ENCODE measurements at regions not wholly inside any gene's neighbourhood (a gene's known extent, or its start where the extent isn't known, plus 50 kb on each side); places are given as distances from the start of the nearest gene placed in this dataset.

DNA sequence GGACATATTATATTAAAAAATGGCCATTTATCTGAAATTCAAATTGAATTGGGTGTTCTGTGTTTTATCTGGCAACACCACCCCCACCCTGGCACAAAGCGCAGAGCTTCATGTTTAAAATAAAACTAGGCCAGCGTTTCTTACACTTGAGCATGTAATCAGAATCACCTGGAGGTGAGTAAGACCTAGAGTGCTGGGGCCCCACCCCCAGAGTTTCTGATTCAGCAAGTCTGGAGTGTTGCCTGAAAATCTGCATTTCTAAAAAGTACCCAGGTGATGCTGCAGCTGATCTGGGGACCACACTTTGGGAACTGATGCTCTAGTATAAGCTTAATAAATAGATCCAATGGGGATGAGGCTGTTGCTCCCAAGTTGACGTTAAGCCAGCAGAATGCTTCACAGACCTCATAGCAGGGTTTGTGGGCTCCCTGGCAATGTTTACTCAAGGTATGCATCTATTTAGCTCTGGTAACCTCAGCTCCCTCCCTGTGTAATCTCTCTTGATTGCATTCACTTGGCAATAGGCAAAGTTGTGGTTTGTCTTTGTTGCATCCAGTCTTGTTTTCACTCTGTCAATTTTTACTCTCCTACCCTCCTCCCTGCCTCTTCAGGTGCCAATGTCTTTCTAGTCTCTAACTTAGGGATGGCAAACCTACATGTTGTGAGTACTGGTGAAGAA, 99.8 kb upstream of the TEX13D start:
- POLR2A ChIA-PET: no interaction called here
- H3K9me3 ChIP-seq (ENCODE audit: control insufficient read depth, insufficient read depth, low read depth, low read length): no peaks in the 10 kb centered on the region
- no peak for ATAC-seq
- in situ Hi-C loops (cut with HindIII; ENCODE audit: low pct_unique_long_range_greater_than_20kb, low sequenced_read_pairs): no loop called here
- BruUV-seq (replicated peaks): no TSS peak
- intact Hi-C loops (cut with micrococcal nuclease; ENCODE audit: unreplicated experiment): no loop called here
- no peak overlapping the region for H3K4me3 ChIP-seq (ENCODE audit: low read depth in 2 of 2, low read length in 2 of 2)
- H3K27me3 ChIP-seq (ENCODE audit: control insufficient read depth, insufficient read depth, low read length): peaks cover 2% of the 10 kb centered on the region; the same call in 1 of the 2 replicates
- DNase-seq (ENCODE audit: low read depth, low spot score): no peak
- CTCF ChIA-PET: no interaction called here
- H3K36me3 ChIP-seq (ENCODE audit: control insufficient read depth, insufficient read depth, low read length): no peaks in the 10 kb centered on the region
- no peak for TF ChIP-seq POLR2AphosphoS5 (IDR thresholded peaks at IDR 0.05; ENCODE audit: low read depth, low read length)
- H3K27ac ChIP-seq (ENCODE audit: low read length): no peak overlapping the region
- no peaks in the 10 kb centered on the region for H3K4me1 ChIP-seq (ENCODE audit: control insufficient read depth, insufficient read depth, low read length)

DNA sequence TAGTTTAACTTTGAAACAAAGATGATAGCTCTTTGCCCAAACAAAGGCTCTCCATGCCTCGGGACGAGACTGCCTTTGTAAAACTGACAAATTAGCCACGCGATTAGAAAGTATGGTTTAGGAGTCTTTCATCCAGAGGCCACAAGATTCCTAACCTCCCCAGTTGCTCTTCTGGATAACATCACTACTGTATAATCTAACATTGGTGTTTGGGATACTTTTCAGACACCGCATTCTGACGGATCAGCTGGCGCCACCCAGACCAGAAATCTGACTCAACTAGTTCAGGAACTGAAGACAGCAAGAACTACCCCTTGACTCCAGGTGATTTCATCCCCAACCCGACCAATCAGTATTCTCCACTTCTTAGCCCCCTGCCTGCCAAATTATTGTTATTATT, 98.1 kb upstream of the TEX13D start:
- no TSS peak for BruUV-seq (replicated peaks)
- POLR2A ChIA-PET: no interaction called here

DNA sequence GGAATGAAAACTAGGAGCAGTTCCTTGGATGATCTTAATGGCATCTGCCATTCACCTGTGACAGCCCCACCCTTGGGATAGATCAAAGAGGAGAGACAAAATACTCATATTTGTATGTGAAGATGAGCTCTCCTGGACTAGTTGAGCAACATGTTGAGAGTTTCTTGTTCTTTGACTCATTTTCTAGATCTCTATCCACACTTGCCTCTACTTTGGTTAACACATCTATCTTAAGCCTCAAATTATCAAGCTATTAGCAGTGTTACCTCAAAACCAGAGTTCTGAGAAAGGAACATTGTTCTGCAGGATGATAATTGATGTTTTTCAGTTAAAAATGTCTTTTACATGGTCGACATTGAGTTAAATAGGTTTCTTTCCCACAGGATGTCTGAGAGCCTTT, 94.2 kb upstream of the TEX13D start:
- intact Hi-C loops (cut with micrococcal nuclease; ENCODE audit: unreplicated experiment): no loop called here
- H3K27me3 ChIP-seq (ENCODE audit: control insufficient read depth, insufficient read depth, low read length): peaks cover 2% of the 10 kb centered on the region; the same call in 1 of the 2 replicates
- ChIA-PET POLR2A (no interaction called here), CTCF (no interaction called here)
- H3K27ac ChIP-seq (ENCODE audit: low read length): no peak overlapping the region
- H3K36me3 ChIP-seq (ENCODE audit: control insufficient read depth, insufficient read depth, low read length): no peaks in the 10 kb centered on the region
- in situ Hi-C loops (cut with HindIII; ENCODE audit: low pct_unique_long_range_greater_than_20kb, low sequenced_read_pairs): no loop called here
- H3K4me1 ChIP-seq (ENCODE audit: control insufficient read depth, insufficient read depth, low read length): no peaks in the 10 kb centered on the region
- BruUV-seq (replicated peaks): no TSS peak
- H3K4me3 ChIP-seq (ENCODE audit: low read depth in 2 of 2, low read length in 2 of 2): no peak overlapping the region
- no peaks in the 10 kb centered on the region for H3K9me3 ChIP-seq (ENCODE audit: control insufficient read depth, insufficient read depth, low read depth, low read length)
- no peak for ATAC-seq
- no peak for DNase-seq (ENCODE audit: low read depth, low spot score)
- TF ChIP-seq, protein P1, sequence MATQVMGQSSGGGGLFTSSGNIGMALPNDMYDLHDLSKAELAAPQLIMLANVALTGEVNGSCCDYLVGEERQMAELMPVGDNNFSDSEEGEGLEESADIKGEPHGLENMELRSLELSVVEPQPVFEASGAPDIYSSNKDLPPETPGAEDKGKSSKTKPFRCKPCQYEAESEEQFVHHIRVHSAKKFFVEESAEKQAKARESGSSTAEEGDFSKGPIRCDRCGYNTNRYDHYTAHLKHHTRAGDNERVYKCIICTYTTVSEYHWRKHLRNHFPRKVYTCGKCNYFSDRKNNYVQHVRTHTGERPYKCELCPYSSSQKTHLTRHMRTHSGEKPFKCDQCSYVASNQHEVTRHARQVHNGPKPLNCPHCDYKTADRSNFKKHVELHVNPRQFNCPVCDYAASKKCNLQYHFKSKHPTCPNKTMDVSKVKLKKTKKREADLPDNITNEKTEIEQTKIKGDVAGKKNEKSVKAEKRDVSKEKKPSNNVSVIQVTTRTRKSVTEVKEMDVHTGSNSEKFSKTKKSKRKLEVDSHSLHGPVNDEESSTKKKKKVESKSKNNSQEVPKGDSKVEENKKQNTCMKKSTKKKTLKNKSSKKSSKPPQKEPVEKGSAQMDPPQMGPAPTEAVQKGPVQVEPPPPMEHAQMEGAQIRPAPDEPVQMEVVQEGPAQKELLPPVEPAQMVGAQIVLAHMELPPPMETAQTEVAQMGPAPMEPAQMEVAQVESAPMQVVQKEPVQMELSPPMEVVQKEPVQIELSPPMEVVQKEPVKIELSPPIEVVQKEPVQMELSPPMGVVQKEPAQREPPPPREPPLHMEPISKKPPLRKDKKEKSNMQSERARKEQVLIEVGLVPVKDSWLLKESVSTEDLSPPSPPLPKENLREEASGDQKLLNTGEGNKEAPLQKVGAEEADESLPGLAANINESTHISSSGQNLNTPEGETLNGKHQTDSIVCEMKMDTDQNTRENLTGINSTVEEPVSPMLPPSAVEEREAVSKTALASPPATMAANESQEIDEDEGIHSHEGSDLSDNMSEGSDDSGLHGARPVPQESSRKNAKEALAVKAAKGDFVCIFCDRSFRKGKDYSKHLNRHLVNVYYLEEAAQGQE (IDR thresholded peaks at IDR 0.05; ENCODE audit: insufficient read depth in 1 of 2, low read depth in 2 of 2, low read length in 1 of 2): no peak
- TF ChIP-seq, protein P2, sequence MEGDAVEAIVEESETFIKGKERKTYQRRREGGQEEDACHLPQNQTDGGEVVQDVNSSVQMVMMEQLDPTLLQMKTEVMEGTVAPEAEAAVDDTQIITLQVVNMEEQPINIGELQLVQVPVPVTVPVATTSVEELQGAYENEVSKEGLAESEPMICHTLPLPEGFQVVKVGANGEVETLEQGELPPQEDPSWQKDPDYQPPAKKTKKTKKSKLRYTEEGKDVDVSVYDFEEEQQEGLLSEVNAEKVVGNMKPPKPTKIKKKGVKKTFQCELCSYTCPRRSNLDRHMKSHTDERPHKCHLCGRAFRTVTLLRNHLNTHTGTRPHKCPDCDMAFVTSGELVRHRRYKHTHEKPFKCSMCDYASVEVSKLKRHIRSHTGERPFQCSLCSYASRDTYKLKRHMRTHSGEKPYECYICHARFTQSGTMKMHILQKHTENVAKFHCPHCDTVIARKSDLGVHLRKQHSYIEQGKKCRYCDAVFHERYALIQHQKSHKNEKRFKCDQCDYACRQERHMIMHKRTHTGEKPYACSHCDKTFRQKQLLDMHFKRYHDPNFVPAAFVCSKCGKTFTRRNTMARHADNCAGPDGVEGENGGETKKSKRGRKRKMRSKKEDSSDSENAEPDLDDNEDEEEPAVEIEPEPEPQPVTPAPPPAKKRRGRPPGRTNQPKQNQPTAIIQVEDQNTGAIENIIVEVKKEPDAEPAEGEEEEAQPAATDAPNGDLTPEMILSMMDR (IDR thresholded peaks at IDR 0.05): no peak
- TF ChIP-seq TCF7L2 (IDR thresholded peaks at IDR 0.05; ENCODE audit: low read depth, low read length) (no peak), SIN3A (IDR thresholded peaks at IDR 0.05; ENCODE audit: borderline replicate concordance, insufficient read depth, low read depth, low read length) (no peak), POLR2AphosphoS5 (IDR thresholded peaks at IDR 0.05; ENCODE audit: low read depth, low read length) (no peak)

More for the DNA sequence above, 98.1 kb upstream of the TEX13D start:
- in situ Hi-C loops (cut with HindIII; ENCODE audit: low pct_unique_long_range_greater_than_20kb, low sequenced_read_pairs): no loop called here
- no peak for ATAC-seq
- Histone ChIP-seq H3K27me3 (ENCODE audit: control insufficient read depth, insufficient read depth, low read length) (no peaks in the 10 kb centered on the region), H3K4me3 (ENCODE audit: low read depth in 2 of 2, low read length in 2 of 2) (no peak overlapping the region), H3K27ac (ENCODE audit: low read length) (no peak overlapping the region), H3K9me3 (ENCODE audit: control insufficient read depth, insufficient read depth, low read depth, low read length) (no peaks in the 10 kb centered on the region), H3K4me1 (ENCODE audit: control insufficient read depth, insufficient read depth, low read length) (no peaks in the 10 kb centered on the region), H3K36me3 (ENCODE audit: control insufficient read depth, insufficient read depth, low read length) (no peaks in the 10 kb centered on the region)
- no peak for DNase-seq (ENCODE audit: low read depth, low spot score)
- no peak for TF ChIP-seq SIN3A (IDR thresholded peaks at IDR 0.05; ENCODE audit: borderline replicate concordance, insufficient read depth, low read depth, low read length)
- TF ChIP-seq TCF7L2 (IDR thresholded peaks at IDR 0.05; ENCODE audit: low read depth, low read length): no peak
- TF ChIP-seq, protein P1 (IDR thresholded peaks at IDR 0.05; ENCODE audit: insufficient read depth in 1 of 2, low read depth in 2 of 2, low read length in 1 of 2): no peak
- no peak for TF ChIP-seq POLR2AphosphoS5 (IDR thresholded peaks at IDR 0.05; ENCODE audit: low read depth, low read length)
- TF ChIP-seq, protein P2 (IDR thresholded peaks at IDR 0.05): no peak
- CTCF ChIA-PET: no interaction called here
- intact Hi-C loops (cut with micrococcal nuclease; ENCODE audit: unreplicated experiment): no loop called here
